Stimulated activated CD4-positive, alpha-beta T cell treated with anti-CD3 and anti-CD28 coated beads, TNF-alpha, amount 100 ng/mL, for 48 hours (primary cell): ENCODE measurements at regions not wholly inside any gene's neighbourhood (a gene's known extent, or its start where the extent isn't known, plus 50 kb on each side); places are given as distances from the start of the nearest gene placed in this dataset.
"Not testable (repeated sequence)": the region's sequence is repeated elsewhere in the genome, so short reads cannot be mapped to it uniquely, and the experiment has no call there.

Source experiments
- DNase-seq, 3 donors: peaks; one replicate each; pipeline ENCODE4 v3.0.0-alpha.2; 2020; ENCODE audit warnings: low read depth in 3 of 3

GRCh38 chr9:107807183-107807582 is 317.6 kb upstream of the KLF4 start:
- no peak for DNase-seq

GRCh38 chr9:107805201-107805600 is 315.6 kb upstream of the KLF4 start:
- no peak for DNase-seq

GRCh38 chr9:107794259-107794658 is 304.7 kb upstream of the KLF4 start:
- no peak for DNase-seq

- DNase-seq = no peak
These were observed 304.0 kb upstream of the KLF4 start for GRCh38 chr9:107793541-107793940.

- no peak for DNase-seq
These were observed 303.0 kb upstream of the KLF4 start for GRCh38 chr9:107792596-107792995.

- no peak for DNase-seq
These were observed 302.4 kb upstream of the KLF4 start for GRCh38 chr9:107792006-107792405.

GRCh38 chr9:107789001-107789700 is 299.6 kb upstream of the KLF4 start:
- no peak for DNase-seq

- DNase-seq = no peak
These were observed 297.0 kb upstream of the KLF4 start for GRCh38 chr9:107786561-107786960.

GRCh38 chr9:107784235-107784958 is 294.8 kb upstream of the KLF4 start:
- no peak for DNase-seq

GRCh38 chr9:107782789-107783188 is 293.2 kb upstream of the KLF4 start:
- no peak for DNase-seq

GRCh38 chr9:107782381-107782780 is 292.8 kb upstream of the KLF4 start:
- DNase-seq = no peak

GRCh38 chr9:107780960-107781359 is 291.4 kb upstream of the KLF4 start:
- DNase-seq = no peak

GRCh38 chr9:107779731-107780130 is 290.2 kb upstream of the KLF4 start:
- no peak for DNase-seq

- no peak for DNase-seq
These were observed 289.1 kb upstream of the KLF4 start for GRCh38 chr9:107778661-107779060.

- not testable (repeated sequence) for DNase-seq
These were observed 284.5 kb upstream of the KLF4 start for GRCh38 chr9:107774099-107774498.

GRCh38 chr9:107772988-107773387 is 283.4 kb upstream of the KLF4 start:
- DNase-seq = no peak

GRCh38 chr9:107770716-107771115 is 281.1 kb upstream of the KLF4 start:
- no peak for DNase-seq

- no peak for DNase-seq
These were observed 278.7 kb upstream of the KLF4 start for GRCh38 chr9:107768224-107768623.

- no peak for DNase-seq
These were observed 278.1 kb upstream of the KLF4 start for GRCh38 chr9:107767711-107768110.

GRCh38 chr9:107763469-107763868 is 273.9 kb upstream of the KLF4 start:
- not testable (repeated sequence) for DNase-seq

GRCh38 chr9:107761307-107761706 is 271.7 kb upstream of the KLF4 start:
- no peak for DNase-seq

- no peak for DNase-seq
These were observed 271.1 kb upstream of the KLF4 start for GRCh38 chr9:107760469-107761242.

GRCh38 chr9:107759823-107760166 is 270.2 kb upstream of the KLF4 start:
- DNase-seq = no peak
